NAMALWA (cell line): ENCODE measurements at regions not wholly inside any gene's neighbourhood (a gene's known extent, or its start where the extent isn't known, plus 50 kb on each side); places are given as distances from the start of the nearest gene placed in this dataset.

Experiments
- DNase-seq: peaks from one replicate; pipeline ENCODE4 v3.0.0-alpha.2; 2015; ENCODE audit warnings: low spot score

- peak; percentile 61 for DNase-seq
Observed at GRCh38 chr21:36630485-36631206, 68.3 kb upstream of the SIM2 start.

DNA sequence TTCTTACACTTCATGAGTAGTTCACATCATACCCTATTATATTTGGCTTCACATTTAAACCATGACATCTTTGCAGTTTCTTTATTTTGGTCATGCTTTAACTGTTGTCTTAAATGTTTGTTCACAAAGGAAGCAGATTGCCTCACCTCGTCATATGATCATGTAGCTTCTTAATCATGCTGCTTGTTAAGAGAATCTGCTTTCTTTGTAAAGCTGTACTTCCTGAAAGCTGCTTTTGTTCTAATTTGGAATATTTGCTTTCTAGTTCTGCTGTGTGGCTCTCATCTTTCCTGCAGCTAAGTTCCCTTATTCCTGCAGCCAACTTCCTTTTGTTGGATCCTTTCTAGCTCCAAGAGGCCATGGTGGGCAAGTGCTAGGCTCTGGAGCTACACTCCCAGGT lies 62.9 kb upstream of the SIM2 start:
- no peak for DNase-seq

GRCh38 chr21:36636439-36636838 lies 62.5 kb upstream of the SIM2 start:
- no peak for DNase-seq

DNA sequence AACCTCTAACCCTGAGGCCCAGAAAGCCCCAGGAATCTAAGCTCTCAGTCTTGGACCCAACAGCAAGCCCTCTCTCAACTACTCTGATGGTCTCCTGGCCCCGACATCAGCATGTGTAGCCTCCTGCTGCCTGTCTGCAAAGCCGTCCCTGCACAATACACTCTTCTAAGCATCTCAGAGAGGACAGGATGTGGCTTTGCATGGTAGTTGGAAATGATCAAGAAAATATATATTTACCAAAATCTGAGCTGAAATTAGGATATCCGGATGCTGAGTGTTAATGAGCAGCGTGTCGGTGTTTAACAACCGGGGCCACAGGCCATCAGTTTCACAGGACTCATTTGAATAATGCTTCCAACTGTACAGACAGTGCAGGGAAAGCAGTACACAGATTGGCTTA lies 59.1 kb upstream of the SIM2 start:
- no peak for DNase-seq

DNA sequence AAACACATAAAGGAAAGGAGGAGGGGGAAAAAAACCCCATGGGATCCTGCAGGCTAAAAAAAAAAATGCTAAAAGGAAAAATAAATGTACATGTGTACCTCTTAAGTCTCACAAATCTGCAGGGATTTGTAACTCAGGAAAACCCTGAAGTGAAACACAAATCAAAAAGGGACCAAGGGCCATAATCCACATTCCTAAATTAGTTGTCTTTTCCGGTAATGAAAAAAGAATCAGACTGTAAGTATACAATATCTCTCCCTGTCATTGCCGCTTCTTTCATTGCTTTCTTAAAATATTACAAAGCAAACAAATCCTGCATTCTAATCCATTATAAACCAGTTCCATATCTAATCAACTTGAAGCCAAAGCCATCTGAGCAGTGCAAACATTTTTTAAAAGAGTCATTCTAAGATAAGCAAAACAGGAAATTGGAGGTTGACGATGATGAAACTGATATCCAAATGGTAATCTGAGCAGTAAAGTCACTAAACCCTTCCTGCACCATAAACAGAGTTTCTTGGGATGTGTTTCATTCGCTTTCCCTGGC lies 58.7 kb upstream of the SIM2 start:
- no peak for DNase-seq

DNA sequence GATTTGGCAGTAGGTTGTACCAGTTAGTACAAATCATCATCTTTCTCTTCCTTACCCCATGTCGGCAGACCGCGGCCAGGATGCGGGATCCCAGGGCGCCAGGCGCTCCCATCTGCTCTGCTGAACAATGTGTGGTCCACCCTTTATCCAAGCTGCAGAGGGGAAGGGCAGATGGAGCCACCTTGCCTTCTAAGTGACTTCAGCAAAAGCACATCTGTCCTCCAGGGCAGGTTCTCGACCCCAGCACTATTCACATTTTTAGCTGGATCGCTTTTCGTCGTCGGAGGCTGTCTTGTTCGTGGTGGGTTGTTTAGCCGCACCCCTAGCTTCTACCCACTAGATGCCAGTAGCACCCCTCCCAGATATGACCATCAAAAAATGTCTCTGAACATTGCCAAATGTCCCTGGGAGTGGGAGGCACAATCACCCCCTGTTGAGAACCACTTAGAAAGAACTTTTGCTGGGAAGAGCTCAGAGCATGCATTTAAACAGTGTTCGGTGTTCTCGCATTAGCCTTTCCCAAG lies 58.1 kb upstream of the SIM2 start:
- DNase-seq: no peak

- no peak for DNase-seq
Observed at GRCh38 chr21:36641346-36641745, 57.6 kb upstream of the SIM2 start.

DNA sequence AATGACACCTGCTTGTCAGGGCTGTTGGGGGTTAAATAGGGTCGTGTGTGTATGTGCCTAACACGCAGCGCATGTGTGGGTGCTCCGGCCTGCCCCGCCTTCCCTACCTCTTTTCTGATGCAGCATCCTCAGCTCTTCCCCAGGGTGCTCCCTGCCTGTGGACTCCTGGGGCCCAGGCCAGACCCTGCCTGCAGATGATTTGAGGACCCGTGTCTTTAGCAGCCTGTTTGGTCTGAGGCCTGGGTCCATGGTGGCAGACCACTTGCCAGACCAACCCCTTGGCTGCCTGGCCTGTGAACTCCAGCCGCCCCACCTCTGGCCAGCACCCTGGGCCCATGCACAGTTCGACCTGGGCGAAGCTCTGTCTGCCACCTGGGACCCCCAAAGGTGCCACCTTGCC lies 57.0 kb upstream of the SIM2 start:
- no peak for DNase-seq

DNA sequence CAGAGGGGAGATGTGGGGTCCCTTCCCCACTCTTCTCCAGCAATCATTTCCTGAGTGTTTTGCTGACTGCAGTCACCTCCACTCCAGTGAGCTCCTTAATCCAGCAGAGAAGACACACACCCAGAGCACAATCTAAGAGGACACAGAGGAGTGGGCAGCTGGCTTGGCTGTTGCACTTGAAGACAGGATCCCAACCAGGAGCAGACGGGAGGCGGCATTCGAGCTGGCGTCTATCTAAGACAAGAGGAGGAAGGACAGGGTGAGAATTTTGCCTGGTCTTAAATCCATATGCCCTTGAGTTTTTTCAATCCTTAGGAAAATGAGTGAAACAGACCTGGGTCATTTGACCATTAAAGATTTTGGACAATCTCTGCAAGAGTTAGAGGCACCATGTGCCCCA lies 56.1 kb upstream of the SIM2 start:
- no peak for DNase-seq

- no peak for DNase-seq
Observed at GRCh38 chr21:36643374-36644250, 55.3 kb upstream of the SIM2 start.

- DNase-seq: no peak
Observed at GRCh38 chr21:36646011-36646410, 52.9 kb upstream of the SIM2 start.

- DNase-seq: no peak
Observed at GRCh38 chr21:36646645-36647044, 52.3 kb upstream of the SIM2 start.

- no peak for DNase-seq
Observed at GRCh38 chr21:36647279-36648093, 51.4 kb upstream of the SIM2 start.
